SK-N-SH (cell line): ENCODE measurements at regions not wholly inside any gene's neighbourhood (a gene's known extent, or its start where the extent isn't known, plus 50 kb on each side); places are given as distances from the start of the nearest gene placed in this dataset.

Experiments
- CTCF ChIA-PET: fragments of 300-600, 350-600 bp; formaldehyde crosslinking; extraction: SDS; loops from one replicate; lab custom pipeline; 2021; lab: Yijun Ruan, JAX
- POLR2A ChIA-PET: fragments of 350-600 bp; sonication (Branson Sonifier 250); formaldehyde crosslinking; extraction: SDS; loops from one replicate; lab custom pipeline; 2020; ENCODE audit warnings: antibody characterized with exemption, inconsistent platforms; lab: Yijun Ruan, JAX
- DNase-seq: peaks from one replicate; pipeline ENCODE4 v3.0.0; 2012
- H2AFZ ChIP-seq: fragments of 200-600 bp; sonication (generic); 2 replicates; pipeline ENCODE4 v1.8.1; 2016; ENCODE audit warnings: antibody characterized with exemption, mild to moderate bottlenecking, low read depth
- H3F3A ChIP-seq: fragments of 200-600 bp; sonication (generic); replicated peaks from 2 replicates; pipeline ENCODE3; 2016; ENCODE audit warnings: antibody characterized with exemption, mild to moderate bottlenecking; ENCODE audit not compliant: insufficient read depth
- H3K27ac ChIP-seq, 2 experiments: fragments of 200-500 bp in 1 of 2; fragments of 200-600 bp in 1 of 2; sonication (Bioruptor generic) in 1 of 2; sonication (generic), shearing (Covaris generic) in 1 of 2; 2 replicates each; pipeline versions ENCODE4 v1.5.1 to v1.6.1; 2014 to 2016; ENCODE audit warnings: low read depth in 2 of 2, inconsistent platforms in 1 of 2, low read length in 1 of 2, mild to moderate bottlenecking in 1 of 2, mixed read lengths in 1 of 2
- H3K27me3 ChIP-seq: fragments of 200-600 bp; sonication (generic), shearing (Covaris generic); 2 replicates; pipeline ENCODE4 v1.6.1; 2016; ENCODE audit warnings: mixed run types; ENCODE audit not compliant: insufficient read depth
- H3K36me3 ChIP-seq, 2 experiments: fragments of 200-500 bp in 1 of 2; fragments of 200-600 bp in 1 of 2; sonication (Bioruptor generic) in 1 of 2; sonication (generic) in 1 of 2; replicated peaks in 1 of 2; 2 replicates each; pipeline versions ENCODE3 to v1.5.1; 2014 to 2016; ENCODE audit warnings: low read length in 1 of 2, mild to moderate bottlenecking in 1 of 2; ENCODE audit not compliant: insufficient read depth in 2 of 2, control insufficient read depth in 1 of 2
- H3K4me1 ChIP-seq, 2 experiments: fragments of 200-500 bp in 1 of 2; fragments of 200-600 bp in 1 of 2; sonication (Bioruptor generic) in 1 of 2; sonication (generic), shearing (Covaris generic) in 1 of 2; 2 replicates each; pipeline versions ENCODE4 v1.5.1 to v1.6.1; 2014 to 2016; ENCODE audit warnings: low read depth in 1 of 2, low read length in 1 of 2, mixed run types in 1 of 2; ENCODE audit not compliant: insufficient read depth in 2 of 2, control insufficient read depth in 1 of 2
- H3K4me2 ChIP-seq: fragments of 200-600 bp; sonication (generic), shearing (Covaris generic); 2 replicates; pipeline ENCODE4 v1.6.1; 2017; ENCODE audit warnings: mixed run types
- H3K4me3 ChIP-seq, 2 experiments: fragments of 200-500 bp in 1 of 2; fragments of 200-600 bp in 1 of 2; sonication (Bioruptor generic) in 1 of 2; sonication (generic), shearing (Covaris generic) in 1 of 2; 2 replicates each; pipeline versions ENCODE4 v1.5.1 to v1.8.1; 2014 to 2016; ENCODE audit warnings: low read depth in 2 of 2, inconsistent platforms in 1 of 2, low read length in 1 of 2, mild to moderate bottlenecking in 1 of 2, mixed read lengths in 1 of 2, moderate library complexity in 1 of 2
- H3K79me2 ChIP-seq: fragments of 200-600 bp; sonication (generic); 2 replicates; pipeline ENCODE4 v1.8.1; 2017; ENCODE audit warnings: mild to moderate bottlenecking; ENCODE audit not compliant: insufficient read depth
- H3K9ac ChIP-seq: fragments of 200-600 bp; sonication (generic); 2 replicates; pipeline ENCODE4 v1.6.1; 2017; ENCODE audit warnings: mixed run types
- H3K9me2 ChIP-seq: fragments of 200-600 bp; sonication (generic); 2 replicates; pipeline ENCODE4 v1.6.1; 2017; ENCODE audit warnings: mixed run types
- H3K9me3 ChIP-seq: fragments of 200-600 bp; sonication (generic); 2 replicates; pipeline ENCODE4 v1.6.1; 2017; ENCODE audit warnings: mixed run types, mild to moderate bottlenecking, moderate library complexity
- H4K20me1 ChIP-seq: fragments of 200-600 bp; sonication (generic); 2 replicates; pipeline ENCODE4 v1.6.1; 2017; ENCODE audit warnings: mild to moderate bottlenecking, mixed run types; ENCODE audit not compliant: insufficient read depth
- ELF1 ChIP-seq: IDR thresholded peaks from 2 replicates; pipeline ENCODE4 v1.4.0; 2012
- EP300 ChIP-seq, 2 experiments: IDR thresholded peaks; 2 replicates each; pipeline versions ENCODE4 v1.4.0 to v1.6.1; 2012; ENCODE audit warnings: borderline replicate concordance in 1 of 2, low read depth in 1 of 2, low read length in 1 of 2
- GATA2 ChIP-seq: sonication (generic); formaldehyde crosslinking; IDR thresholded peaks from 2 replicates; pipeline ENCODE4 v1.5.0; 2020; ENCODE audit warnings: mild to moderate bottlenecking, missing genetic modification reagents
- MXI1 ChIP-seq: IDR thresholded peaks from 2 replicates; pipeline ENCODE4 v1.6.1; 2012; ENCODE audit warnings: mild to moderate bottlenecking, low read depth, low read length, improper control_type of control experiment
- NRF1 ChIP-seq: IDR thresholded peaks from 2 replicates; pipeline ENCODE4 v1.6.1; 2012; ENCODE audit warnings: low read depth, mild to moderate bottlenecking, low read length
- POLR2AphosphoS5 ChIP-seq: IDR thresholded peaks from 2 replicates; pipeline ENCODE4 v1.6.1; 2012; ENCODE audit warnings: low read depth, low read length
- SMC3 ChIP-seq: IDR thresholded peaks from 2 replicates; pipeline ENCODE4 v1.6.1; 2012; ENCODE audit warnings: low read depth, low read length, improper control_type of control experiment
- WGBS: methylation state at CpG from one replicate; pipeline ENCODE4 v1.1.6; 2017; ENCODE audit warnings: low lambda C conversion rate; 5-methylcytosine and 5-hydroxymethylcytosine counted together
- TF ChIP-seq, protein P1 (sequence below): IDR thresholded peaks from 2 replicates; pipeline ENCODE4 v1.4.0; 2012; ENCODE audit warnings: low read depth, borderline replicate concordance
- TF ChIP-seq, protein P2 (sequence below): IDR thresholded peaks from 2 replicates; pipeline ENCODE4 v1.4.0; 2012; ENCODE audit warnings: low read depth, borderline replicate concordance
- TF ChIP-seq, protein P3 (sequence below): IDR thresholded peaks from 2 replicates; pipeline ENCODE4 v1.4.0; 2012; ENCODE audit warnings: low read depth

DNA sequence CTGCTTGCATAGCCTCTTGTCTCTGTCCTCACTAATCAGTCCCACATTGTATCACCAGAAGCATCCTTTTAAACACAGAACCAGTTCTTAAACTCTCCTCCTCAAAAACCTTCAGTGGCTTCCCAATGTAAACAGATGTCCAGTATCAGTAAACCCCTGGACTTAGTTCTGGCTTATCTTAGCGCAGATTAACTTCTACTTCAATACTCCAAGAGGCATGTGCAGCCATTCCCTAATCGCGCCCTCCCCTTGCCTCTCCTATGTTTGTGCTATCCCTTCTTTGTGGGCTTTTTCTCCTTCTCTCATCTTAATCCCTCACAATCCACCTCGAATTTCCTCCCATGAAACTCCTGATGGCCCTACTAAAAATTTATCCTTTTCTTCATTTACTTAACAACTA lies 193.8 kb downstream of the FBXO8 start (continued):
- TF ChIP-seq GATA2 (CRISPR knock-in tag) (no peak), SMC3 (no peak), ELF1 (no peak), POLR2AphosphoS5 (no peak), NRF1 (no peak)
- TF ChIP-seq, protein P1, sequence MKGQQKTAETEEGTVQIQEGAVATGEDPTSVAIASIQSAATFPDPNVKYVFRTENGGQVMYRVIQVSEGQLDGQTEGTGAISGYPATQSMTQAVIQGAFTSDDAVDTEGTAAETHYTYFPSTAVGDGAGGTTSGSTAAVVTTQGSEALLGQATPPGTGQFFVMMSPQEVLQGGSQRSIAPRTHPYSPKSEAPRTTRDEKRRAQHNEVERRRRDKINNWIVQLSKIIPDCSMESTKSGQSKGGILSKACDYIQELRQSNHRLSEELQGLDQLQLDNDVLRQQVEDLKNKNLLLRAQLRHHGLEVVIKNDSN = no peak
- TF ChIP-seq, protein P2, sequence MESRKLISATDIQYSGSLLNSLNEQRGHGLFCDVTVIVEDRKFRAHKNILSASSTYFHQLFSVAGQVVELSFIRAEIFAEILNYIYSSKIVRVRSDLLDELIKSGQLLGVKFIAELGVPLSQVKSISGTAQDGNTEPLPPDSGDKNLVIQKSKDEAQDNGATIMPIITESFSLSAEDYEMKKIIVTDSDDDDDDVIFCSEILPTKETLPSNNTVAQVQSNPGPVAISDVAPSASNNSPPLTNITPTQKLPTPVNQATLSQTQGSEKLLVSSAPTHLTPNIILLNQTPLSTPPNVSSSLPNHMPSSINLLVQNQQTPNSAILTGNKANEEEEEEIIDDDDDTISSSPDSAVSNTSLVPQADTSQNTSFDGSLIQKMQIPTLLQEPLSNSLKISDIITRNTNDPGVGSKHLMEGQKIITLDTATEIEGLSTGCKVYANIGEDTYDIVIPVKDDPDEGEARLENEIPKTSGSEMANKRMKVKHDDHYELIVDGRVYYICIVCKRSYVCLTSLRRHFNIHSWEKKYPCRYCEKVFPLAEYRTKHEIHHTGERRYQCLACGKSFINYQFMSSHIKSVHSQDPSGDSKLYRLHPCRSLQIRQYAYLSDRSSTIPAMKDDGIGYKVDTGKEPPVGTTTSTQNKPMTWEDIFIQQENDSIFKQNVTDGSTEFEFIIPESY = no peak

DNA sequence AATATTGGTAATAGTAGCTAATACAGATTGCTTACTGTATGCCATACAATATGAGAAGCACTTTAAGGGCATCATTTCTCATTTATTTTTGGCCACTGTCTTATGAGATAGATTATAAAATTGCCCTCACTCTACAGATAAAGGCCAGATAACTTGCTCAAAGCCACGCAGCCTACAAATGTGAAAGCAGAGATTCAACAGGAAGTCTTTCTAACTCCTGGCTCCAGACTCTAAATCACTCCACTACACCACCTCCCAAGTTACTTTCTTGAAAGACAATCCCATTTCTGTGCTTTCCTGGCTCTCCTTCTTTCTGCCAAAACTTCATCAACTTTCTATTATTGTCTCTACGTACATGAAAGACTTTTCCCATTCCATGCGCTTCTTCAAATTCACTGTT lies 194.7 kb downstream of the FBXO8 start:
- Histone ChIP-seq H4K20me1 (no peaks in the 10 kb centered on the region), H3K4me1 (peaks cover 0 to 15% of the 10 kb centered on the region in 2 experiments; a peak in 2 of 4 replicates)
- TF ChIP-seq, protein P3, sequence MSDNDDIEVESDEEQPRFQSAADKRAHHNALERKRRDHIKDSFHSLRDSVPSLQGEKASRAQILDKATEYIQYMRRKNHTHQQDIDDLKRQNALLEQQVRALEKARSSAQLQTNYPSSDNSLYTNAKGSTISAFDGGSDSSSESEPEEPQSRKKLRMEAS = no peak
- peak in 1 of 2 experiments; percentile 10; a peak in 1 of 4 replicates for TF ChIP-seq EP300 (IDR thresholded peaks at IDR 0.05; ENCODE audit: borderline replicate concordance in 1 of 2, low read depth in 1 of 2, low read length in 1 of 2)
- TF ChIP-seq MXI1 = no peak
- TF ChIP-seq, all 33 proteins: peak for 1
- Histone ChIP-seq H3F3A (no peaks in the 10 kb centered on the region), H3K27me3 (no peaks in the 10 kb centered on the region), H3K4me2 (no peak overlapping the region), H3K9me2 (no peaks in the 10 kb centered on the region), H2AFZ (no peak overlapping the region), H3K9me3 (peaks cover 5% of the 10 kb centered on the region; the same call in 1 of the 2 replicates), H3K4me3 (no peak overlapping the region), H3K79me2 (no peaks in the 10 kb centered on the region), H3K27ac (peak overlapping the region in 1 of 2 experiments; percentile 75; a peak in 2 of 4 replicates), H3K36me3 (no peaks in the 10 kb centered on the region), H3K9ac (no peak overlapping the region)
- DNase-seq = no peak
- ChIA-PET CTCF (interaction anchor here (1.2 kb wide), 1 partner anchor 11 kb away, joined by 5 read pairs; no protein-coding TSS in a partner anchor), POLR2A (no interaction called here)
- 66% methylated on average over 3 of the region's 3 CpGs for WGBS
